ENCODE measurements at regions not wholly inside any gene's neighbourhood (a gene's known extent, or its start where the extent isn't known, plus 50 kb on each side); places are given as distances from the start of the nearest gene placed in this dataset.

GRCh38 chr15:27702581-27702980 is 396.5 kb downstream of the OCA2 start:
- TF ChIP-seq CTCF (conservative IDR thresholded peaks at IDR 0.05; ENCODE audit: low read depth, low read length) = no peak
- DNase-seq (ENCODE audit: low read depth) = no peak
- H3K4me3 ChIP-seq (ENCODE audit: low read depth, low read length) = no peak overlapping the region

GRCh38 chr15:27701956-27702355 is 397.2 kb downstream of the OCA2 start:
- no peak for TF ChIP-seq CTCF (conservative IDR thresholded peaks at IDR 0.05; ENCODE audit: low read depth, low read length)
- no peak for DNase-seq (ENCODE audit: low read depth)
- H3K4me3 ChIP-seq (ENCODE audit: low read depth, low read length) = no peak overlapping the region

GRCh38 chr15:27701014-27701413 is 398.1 kb downstream of the OCA2 start:
- no peak for TF ChIP-seq CTCF (conservative IDR thresholded peaks at IDR 0.05; ENCODE audit: low read depth, low read length)
- no peak overlapping the region for H3K4me3 ChIP-seq (ENCODE audit: low read depth, low read length)
- DNase-seq (ENCODE audit: low read depth) = no peak

- no peak for DNase-seq (ENCODE audit: low read depth)
- H3K4me3 ChIP-seq (ENCODE audit: low read depth, low read length) = no peak overlapping the region
- no peak for TF ChIP-seq CTCF (conservative IDR thresholded peaks at IDR 0.05; ENCODE audit: low read depth, low read length)
Observed at GRCh38 chr15:27699699-27700098, 399.4 kb downstream of the OCA2 start.

GRCh38 chr15:27696530-27696929 is 402.6 kb downstream of the OCA2 start:
- DNase-seq (ENCODE audit: low read depth) = no peak
- no peak overlapping the region for H3K4me3 ChIP-seq (ENCODE audit: low read depth, low read length)
- TF ChIP-seq CTCF (conservative IDR thresholded peaks at IDR 0.05; ENCODE audit: low read depth, low read length) = no peak

GRCh38 chr15:27695726-27696125 is 403.4 kb downstream of the OCA2 start:
- no peak for TF ChIP-seq CTCF (conservative IDR thresholded peaks at IDR 0.05; ENCODE audit: low read depth, low read length)
- DNase-seq (ENCODE audit: low read depth) = no peak
- no peak overlapping the region for H3K4me3 ChIP-seq (ENCODE audit: low read depth, low read length)

- no peak for TF ChIP-seq CTCF (conservative IDR thresholded peaks at IDR 0.05; ENCODE audit: low read depth, low read length)
- DNase-seq (ENCODE audit: low read depth) = peak; percentile 5
- H3K4me3 ChIP-seq (ENCODE audit: low read depth, low read length) = no peak overlapping the region
Observed at GRCh38 chr15:27694506-27695087, 404.5 kb downstream of the OCA2 start.

Measured in choroid plexus epithelial cell (primary cell).